ENCODE measurements at regions not wholly inside any gene's neighbourhood (a gene's known extent, or its start where the extent isn't known, plus 50 kb on each side); places are given as distances from the start of the nearest gene placed in this dataset.

GRCh38 chrX:39688219-39688575, 409.6 kb downstream of the BCOR start:
- Histone ChIP-seq H3K36me3 (no peaks in the 10 kb centered on the region), H3K27ac (peak overlapping the region in 1 of 2 donors; percentile 57), H3K27me3 (replicated peaks; ENCODE audit: insufficient read depth) (no peaks in the 10 kb centered on the region), H3K4me1 (ENCODE audit: control insufficient read depth in 1 of 2, low read depth in 2 of 2) (peaks cover 4 to 11% of the 10 kb centered on the region in 2 donors), H3K4me3 (peak overlapping the region; percentile 71), H3K9me3 (no peaks in the 10 kb centered on the region)
- TF ChIP-seq, protein P1, sequence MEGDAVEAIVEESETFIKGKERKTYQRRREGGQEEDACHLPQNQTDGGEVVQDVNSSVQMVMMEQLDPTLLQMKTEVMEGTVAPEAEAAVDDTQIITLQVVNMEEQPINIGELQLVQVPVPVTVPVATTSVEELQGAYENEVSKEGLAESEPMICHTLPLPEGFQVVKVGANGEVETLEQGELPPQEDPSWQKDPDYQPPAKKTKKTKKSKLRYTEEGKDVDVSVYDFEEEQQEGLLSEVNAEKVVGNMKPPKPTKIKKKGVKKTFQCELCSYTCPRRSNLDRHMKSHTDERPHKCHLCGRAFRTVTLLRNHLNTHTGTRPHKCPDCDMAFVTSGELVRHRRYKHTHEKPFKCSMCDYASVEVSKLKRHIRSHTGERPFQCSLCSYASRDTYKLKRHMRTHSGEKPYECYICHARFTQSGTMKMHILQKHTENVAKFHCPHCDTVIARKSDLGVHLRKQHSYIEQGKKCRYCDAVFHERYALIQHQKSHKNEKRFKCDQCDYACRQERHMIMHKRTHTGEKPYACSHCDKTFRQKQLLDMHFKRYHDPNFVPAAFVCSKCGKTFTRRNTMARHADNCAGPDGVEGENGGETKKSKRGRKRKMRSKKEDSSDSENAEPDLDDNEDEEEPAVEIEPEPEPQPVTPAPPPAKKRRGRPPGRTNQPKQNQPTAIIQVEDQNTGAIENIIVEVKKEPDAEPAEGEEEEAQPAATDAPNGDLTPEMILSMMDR (IDR thresholded peaks at IDR 0.05), result no peak
- no peak for ATAC-seq (ENCODE audit: insufficient number of reproducible peaks, low FRiP score, low read depth)
- DNase-seq (ENCODE audit: low spot score), result no peak

DNA sequence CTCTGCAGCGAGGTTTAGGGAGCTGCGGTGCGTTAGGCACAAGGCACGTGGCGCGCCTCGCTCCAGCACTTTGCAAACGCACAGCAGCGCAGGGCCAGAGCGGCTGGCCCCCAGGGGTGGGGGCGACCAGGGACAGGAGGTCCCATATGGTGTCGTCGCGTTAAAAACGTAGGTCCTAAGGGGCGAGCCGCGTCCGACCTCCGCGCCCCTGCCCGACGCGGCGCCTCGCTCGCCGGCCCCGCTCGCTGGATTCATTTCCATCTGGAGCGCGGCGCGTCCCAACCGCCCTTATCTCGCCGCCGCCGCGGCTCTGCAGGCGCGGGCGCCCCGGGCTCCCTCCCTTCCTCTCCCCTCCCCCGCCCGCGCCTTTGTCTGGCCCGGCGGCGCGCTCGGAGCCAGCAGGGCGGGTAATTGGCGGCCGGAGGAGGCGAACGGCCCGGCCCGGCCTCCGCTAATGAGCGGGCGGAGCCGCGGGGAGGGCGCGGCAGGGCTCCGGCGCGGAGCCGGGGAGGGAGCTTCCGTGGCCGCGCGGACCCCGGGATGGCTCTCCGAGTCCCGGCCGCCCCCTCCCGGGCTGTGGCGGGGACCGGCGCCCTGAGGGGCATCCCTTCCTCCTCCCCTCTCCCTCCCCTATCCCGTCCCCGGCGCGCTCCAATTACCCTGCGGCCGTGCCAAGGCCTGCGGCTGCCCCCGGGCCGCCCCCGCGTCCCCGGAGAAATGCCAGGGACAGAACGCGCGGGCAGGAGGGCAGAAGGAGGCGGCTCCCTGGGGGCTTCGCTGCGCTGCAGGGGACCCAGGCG, 409.0 kb downstream of the BCOR start:
- peak; percentile 55 for ATAC-seq (ENCODE audit: insufficient number of reproducible peaks, low FRiP score, low read depth)
- H3K4me1 ChIP-seq (ENCODE audit: control insufficient read depth in 1 of 2, low read depth in 2 of 2), result peaks cover 4 to 11% of the 10 kb centered on the region in 2 donors
- no peaks in the 10 kb centered on the region for H3K9me3 ChIP-seq
- H3K36me3 ChIP-seq, result no peaks in the 10 kb centered on the region
- no peak for DNase-seq (ENCODE audit: low spot score)
- no peaks in the 10 kb centered on the region for H3K27me3 ChIP-seq (replicated peaks; ENCODE audit: insufficient read depth)
- TF ChIP-seq, protein P1 (IDR thresholded peaks at IDR 0.05), result no peak
- peak overlapping the region in 1 of 2 donors; percentile 57 for H3K27ac ChIP-seq
- H3K4me3 ChIP-seq, result peak overlapping the region; percentile 71

GRCh38 chrX:39689376-39690104, 408.2 kb downstream of the BCOR start:
- peaks cover 4 to 11% of the 10 kb centered on the region in 2 donors for H3K4me1 ChIP-seq (ENCODE audit: control insufficient read depth in 1 of 2, low read depth in 2 of 2)
- H3K9me3 ChIP-seq, result no peaks in the 10 kb centered on the region
- TF ChIP-seq, protein P1 (IDR thresholded peaks at IDR 0.05), result no peak
- DNase-seq (ENCODE audit: low spot score), result no peak
- H3K27me3 ChIP-seq (replicated peaks; ENCODE audit: insufficient read depth), result no peaks in the 10 kb centered on the region
- H3K27ac ChIP-seq, result peak overlapping the region in 1 of 2 donors; percentile 57
- no peak for ATAC-seq (ENCODE audit: insufficient number of reproducible peaks, low FRiP score, low read depth)
- no peaks in the 10 kb centered on the region for H3K36me3 ChIP-seq
- peak overlapping the region; percentile 71 for H3K4me3 ChIP-seq

DNA sequence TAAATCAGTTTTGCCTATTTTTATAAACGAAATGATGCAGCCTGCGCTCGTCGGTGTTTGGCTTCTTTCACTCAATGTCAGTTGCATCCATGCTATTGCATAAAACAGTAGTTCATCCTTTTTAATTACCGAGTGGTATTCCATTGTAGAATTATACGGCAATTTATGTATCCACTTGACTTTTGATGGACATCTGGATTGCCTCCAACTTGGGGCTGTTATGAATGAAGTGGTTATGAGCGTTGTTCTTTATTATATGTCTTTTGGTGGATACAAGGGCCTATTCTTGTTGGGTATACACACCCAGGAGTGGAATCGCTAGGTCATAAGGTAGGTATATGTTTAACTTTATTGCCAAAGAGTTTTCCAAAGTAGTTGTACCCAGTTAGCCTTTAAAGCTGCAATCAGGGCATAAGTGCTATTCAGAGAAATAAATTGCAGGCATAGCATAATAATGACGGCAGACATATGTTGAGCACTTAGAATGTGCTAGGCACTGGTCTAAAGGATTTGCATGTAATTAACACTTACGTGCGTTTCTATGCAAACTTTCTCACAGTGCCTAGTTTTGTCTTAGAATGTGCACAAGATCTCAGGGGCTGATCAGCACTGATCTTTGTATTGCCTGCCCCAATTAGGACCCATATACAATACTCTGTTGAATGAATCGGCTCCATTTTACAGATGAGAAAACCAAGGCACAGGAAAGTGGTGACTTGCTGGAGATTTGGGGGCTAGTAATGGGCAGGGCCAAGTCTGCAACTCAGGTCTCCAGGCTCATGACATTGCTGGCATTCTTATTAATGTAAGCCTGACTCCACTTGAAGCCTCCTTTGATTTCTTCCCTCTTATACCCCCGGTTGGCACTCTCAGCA, 407.0 kb downstream of the BCOR start:
- TF ChIP-seq, protein P1 (IDR thresholded peaks at IDR 0.05), result no peak

More for the DNA sequence above, 407.0 kb downstream of the BCOR start:
- no peaks in the 10 kb centered on the region for H3K27me3 ChIP-seq (replicated peaks; ENCODE audit: insufficient read depth)
- no peaks in the 10 kb centered on the region for H3K9me3 ChIP-seq
- ATAC-seq (ENCODE audit: insufficient number of reproducible peaks, low FRiP score, low read depth) (no peak), DNase-seq (ENCODE audit: low spot score) (no peak)
- H3K27ac ChIP-seq, result no peak overlapping the region
- peaks cover 4 to 11% of the 10 kb centered on the region in 2 donors for H3K4me1 ChIP-seq (ENCODE audit: control insufficient read depth in 1 of 2, low read depth in 2 of 2)
- no peak overlapping the region for H3K4me3 ChIP-seq
- H3K36me3 ChIP-seq, result no peaks in the 10 kb centered on the region
